Body of pancreas (tissue), 4 donors: ENCODE measurements at regions not wholly inside any gene's neighbourhood (a gene's known extent, or its start where the extent isn't known, plus 50 kb on each side); places are given as distances from the start of the nearest gene placed in this dataset.

ENCODE experiments used
- CTCF ChIP-seq, 7 experiments: fragments of 450-650 bp in 4 of 7; fragments of 200-600 bp in 3 of 7; sonication (generic) in 3 of 7; IDR thresholded peaks; one replicate each; pipeline ENCODE4 v1.5.1; 2016 to 2019; ENCODE audit warnings: antibody characterized with exemption in 7 of 7
- POLR2A ChIP-seq, 3 donors: fragments of 450-650 bp; IDR thresholded peaks; one replicate each; pipeline ENCODE4 v1.6.1; 2016; ENCODE audit warnings: antibody characterized with exemption in 3 of 3, mild to moderate bottlenecking in 2 of 3

GRCh38 chr1:204740354-204740753 lies 54.8 kb upstream of the LRRN2 start:
- TF ChIP-seq CTCF (IDR thresholded peaks at IDR 0.05) (no peak), POLR2A (IDR thresholded peaks at IDR 0.05) (no peak)
